ENCODE measurements at regions not wholly inside any gene's neighbourhood (a gene's known extent, or its start where the extent isn't known, plus 50 kb on each side); places are given as distances from the start of the nearest gene placed in this dataset.

DNA sequence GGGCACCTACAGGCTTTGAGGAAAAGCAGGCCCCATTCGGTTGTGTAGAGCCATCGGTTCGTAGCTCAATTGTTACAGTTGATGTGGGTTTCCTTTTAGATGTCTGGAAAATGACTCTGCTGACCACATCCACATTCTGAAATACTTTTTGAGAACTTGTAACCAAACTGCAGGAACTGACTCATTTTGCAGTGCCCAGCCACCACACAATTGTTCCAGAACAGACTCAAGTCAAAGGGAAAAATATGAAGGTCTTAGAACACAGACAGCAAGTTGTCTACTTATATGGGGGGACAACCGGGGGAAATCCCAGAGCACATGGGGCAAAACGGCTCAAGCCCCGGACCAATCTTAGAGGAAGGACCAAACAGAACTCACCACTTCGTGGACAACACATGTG, 557.6 kb upstream of the DIPK2B start:
- H3K4me1 ChIP-seq: peaks cover 39% of the 10 kb centered on the region
- H3K27me3 ChIP-seq: no peaks in the 10 kb centered on the region
- no peaks in the 10 kb centered on the region for H3K36me3 ChIP-seq
- H3K27ac ChIP-seq: no peak overlapping the region
- H3K9me3 ChIP-seq: no peaks in the 10 kb centered on the region
- DNase-seq (ENCODE audit: extremely low spot score in 2 of 2): no peak
- TF ChIP-seq POLR2AphosphoS5 (IDR thresholded peaks at IDR 0.05; ENCODE audit: insufficient read depth in 1 of 2, low read depth in 1 of 2): no peak
- no peak overlapping the region for H3K4me3 ChIP-seq
- intact Hi-C loops (cut with DNase I): no loop called here

DNA sequence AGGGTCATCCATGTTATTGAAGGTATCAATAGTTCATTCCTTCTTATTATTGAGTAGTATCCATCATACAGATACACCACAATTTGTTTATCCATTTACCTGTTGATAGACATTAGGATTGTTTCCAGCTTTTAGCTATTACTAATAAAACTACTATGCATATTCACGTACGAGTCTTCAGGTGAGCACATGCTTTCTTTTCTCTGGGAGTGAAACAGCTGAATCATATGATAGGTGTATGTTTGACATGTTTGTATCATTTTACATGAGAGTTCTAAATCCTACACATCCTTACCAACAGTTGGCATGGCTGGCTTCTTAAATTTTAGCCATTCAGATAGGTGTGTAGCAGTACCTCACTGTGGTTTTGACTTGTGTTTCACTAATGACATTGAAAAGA, 556.6 kb upstream of the DIPK2B start:
- Histone ChIP-seq H3K4me1 (peaks cover 34% of the 10 kb centered on the region), H3K27ac (no peak overlapping the region), H3K9me3 (no peaks in the 10 kb centered on the region), H3K36me3 (no peaks in the 10 kb centered on the region), H3K27me3 (no peaks in the 10 kb centered on the region), H3K4me3 (no peak overlapping the region)
- no peak for DNase-seq (ENCODE audit: extremely low spot score in 2 of 2)
- TF ChIP-seq POLR2AphosphoS5 (IDR thresholded peaks at IDR 0.05; ENCODE audit: insufficient read depth in 1 of 2, low read depth in 1 of 2) (no peak), POLR2A (IDR thresholded peaks at IDR 0.05) (no peak)
- TF ChIP-seq, protein P1, sequence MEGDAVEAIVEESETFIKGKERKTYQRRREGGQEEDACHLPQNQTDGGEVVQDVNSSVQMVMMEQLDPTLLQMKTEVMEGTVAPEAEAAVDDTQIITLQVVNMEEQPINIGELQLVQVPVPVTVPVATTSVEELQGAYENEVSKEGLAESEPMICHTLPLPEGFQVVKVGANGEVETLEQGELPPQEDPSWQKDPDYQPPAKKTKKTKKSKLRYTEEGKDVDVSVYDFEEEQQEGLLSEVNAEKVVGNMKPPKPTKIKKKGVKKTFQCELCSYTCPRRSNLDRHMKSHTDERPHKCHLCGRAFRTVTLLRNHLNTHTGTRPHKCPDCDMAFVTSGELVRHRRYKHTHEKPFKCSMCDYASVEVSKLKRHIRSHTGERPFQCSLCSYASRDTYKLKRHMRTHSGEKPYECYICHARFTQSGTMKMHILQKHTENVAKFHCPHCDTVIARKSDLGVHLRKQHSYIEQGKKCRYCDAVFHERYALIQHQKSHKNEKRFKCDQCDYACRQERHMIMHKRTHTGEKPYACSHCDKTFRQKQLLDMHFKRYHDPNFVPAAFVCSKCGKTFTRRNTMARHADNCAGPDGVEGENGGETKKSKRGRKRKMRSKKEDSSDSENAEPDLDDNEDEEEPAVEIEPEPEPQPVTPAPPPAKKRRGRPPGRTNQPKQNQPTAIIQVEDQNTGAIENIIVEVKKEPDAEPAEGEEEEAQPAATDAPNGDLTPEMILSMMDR (IDR thresholded peaks at IDR 0.05): no peak
- intact Hi-C loops (cut with DNase I): no loop called here

DNA sequence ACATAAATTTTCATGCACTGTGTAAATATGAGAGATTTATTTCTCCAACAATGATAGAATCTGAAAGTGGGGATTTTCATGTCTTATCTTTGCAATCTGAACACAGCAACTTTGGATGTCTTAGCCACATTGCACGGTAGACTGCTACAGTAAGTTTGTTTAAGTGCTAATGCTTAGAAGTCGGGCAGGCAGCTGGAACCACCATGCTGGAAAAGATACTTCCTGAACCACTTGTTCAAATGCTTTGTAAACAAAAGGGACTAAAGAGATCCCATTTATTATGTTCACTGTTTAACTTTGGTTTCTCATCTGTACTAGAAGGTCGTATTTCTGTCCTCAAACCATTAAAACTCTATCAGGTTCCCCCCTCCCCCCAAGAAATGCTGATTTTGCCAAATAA, 555.9 kb upstream of the DIPK2B start:
- DNase-seq (ENCODE audit: extremely low spot score in 2 of 2): no peak
- TF ChIP-seq POLR2A (IDR thresholded peaks at IDR 0.05): no peak
- TF ChIP-seq, protein P1 (IDR thresholded peaks at IDR 0.05): no peak
- no peak for TF ChIP-seq POLR2AphosphoS5 (IDR thresholded peaks at IDR 0.05; ENCODE audit: insufficient read depth in 1 of 2, low read depth in 1 of 2)
- no peaks in the 10 kb centered on the region for H3K27me3 ChIP-seq
- no peaks in the 10 kb centered on the region for H3K36me3 ChIP-seq
- H3K4me1 ChIP-seq: peaks cover 27% of the 10 kb centered on the region
- no peaks in the 10 kb centered on the region for H3K9me3 ChIP-seq
- intact Hi-C loops (cut with DNase I): no loop called here
- H3K4me3 ChIP-seq: no peak overlapping the region
- no peak overlapping the region for H3K27ac ChIP-seq

DNA sequence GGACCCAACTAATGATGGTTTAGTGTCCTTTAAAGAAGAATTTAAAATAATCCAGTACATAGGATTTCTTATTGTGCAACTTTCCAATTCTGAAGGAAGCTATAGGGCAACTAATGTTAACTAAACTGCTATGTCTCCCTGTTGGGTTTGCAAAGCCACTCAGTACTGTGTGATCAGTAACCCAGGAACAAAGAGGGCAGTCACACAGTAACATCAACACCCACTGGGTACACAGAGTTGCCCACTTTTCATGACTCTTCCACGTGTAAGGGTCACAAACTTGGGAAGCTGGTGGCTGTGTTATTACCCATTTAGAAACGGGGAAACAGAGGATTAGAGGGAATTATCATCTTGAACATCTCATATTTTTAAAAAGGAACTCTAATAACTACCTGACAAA, 555.0 kb upstream of the DIPK2B start:
- Histone ChIP-seq H3K9me3 (no peaks in the 10 kb centered on the region), H3K36me3 (no peaks in the 10 kb centered on the region), H3K4me1 (peaks cover 35% of the 10 kb centered on the region), H3K4me3 (no peak overlapping the region), H3K27ac (no peak overlapping the region), H3K27me3 (no peaks in the 10 kb centered on the region)
- intact Hi-C loops (cut with DNase I): no loop called here
- no peak for DNase-seq (ENCODE audit: extremely low spot score in 2 of 2)
- TF ChIP-seq POLR2AphosphoS5 (IDR thresholded peaks at IDR 0.05; ENCODE audit: insufficient read depth in 1 of 2, low read depth in 1 of 2): no peak
- TF ChIP-seq, protein P1 (IDR thresholded peaks at IDR 0.05): no peak
- no peak for TF ChIP-seq POLR2A (IDR thresholded peaks at IDR 0.05)

DNA sequence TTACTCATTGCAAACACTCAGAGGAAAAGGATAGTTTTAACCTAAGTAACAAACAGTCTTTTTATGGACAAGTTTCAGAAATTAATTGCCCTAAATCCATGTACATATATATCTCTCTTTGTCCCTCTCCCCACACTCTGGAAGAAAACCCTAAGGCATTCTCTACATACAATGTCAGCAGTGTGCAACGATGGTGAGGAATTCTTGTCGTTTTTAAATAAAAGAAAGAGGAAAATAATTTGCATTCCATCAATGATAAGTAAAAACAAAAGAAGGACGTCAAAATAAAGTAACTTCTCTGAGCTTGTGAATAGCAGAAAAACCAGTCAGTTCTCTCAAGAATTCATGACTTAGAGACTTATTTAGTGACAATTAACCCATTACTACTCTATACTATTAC, 550.5 kb upstream of the DIPK2B start:
- Histone ChIP-seq H3K27ac (no peak overlapping the region), H3K27me3 (no peaks in the 10 kb centered on the region), H3K9me3 (no peaks in the 10 kb centered on the region), H3K36me3 (no peaks in the 10 kb centered on the region), H3K4me1 (peaks cover 21% of the 10 kb centered on the region), H3K4me3 (no peak overlapping the region)
- no peak for DNase-seq (ENCODE audit: extremely low spot score in 2 of 2)
- intact Hi-C loops (cut with DNase I): no loop called here
- TF ChIP-seq POLR2AphosphoS5 (IDR thresholded peaks at IDR 0.05; ENCODE audit: insufficient read depth in 1 of 2, low read depth in 1 of 2) (no peak), POLR2A (IDR thresholded peaks at IDR 0.05) (no peak)
- TF ChIP-seq, protein P1 (IDR thresholded peaks at IDR 0.05): no peak

DNA sequence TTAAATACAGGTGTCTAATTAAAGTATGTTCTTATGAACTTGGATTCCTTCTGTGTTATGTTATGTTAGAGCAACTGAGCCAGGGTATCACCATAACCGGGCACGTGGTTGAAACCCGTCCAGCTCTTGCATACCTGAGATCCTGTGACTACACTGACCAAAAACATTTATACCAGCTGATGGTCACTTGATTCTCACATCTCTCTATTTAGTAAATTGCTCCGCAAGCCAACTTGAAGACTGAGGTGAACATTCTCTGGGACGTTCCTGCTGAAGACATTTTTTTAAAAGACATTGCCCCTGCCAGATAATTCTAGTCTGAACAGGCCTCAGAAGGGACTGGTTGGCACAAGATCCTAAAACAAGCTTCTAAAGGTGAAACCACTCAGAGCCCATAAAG, 550.0 kb upstream of the DIPK2B start:
- no peak for TF ChIP-seq POLR2AphosphoS5 (IDR thresholded peaks at IDR 0.05; ENCODE audit: insufficient read depth in 1 of 2, low read depth in 1 of 2)
- Histone ChIP-seq H3K27me3 (no peaks in the 10 kb centered on the region), H3K9me3 (no peaks in the 10 kb centered on the region), H3K36me3 (no peaks in the 10 kb centered on the region), H3K27ac (no peak overlapping the region), H3K4me3 (no peak overlapping the region), H3K4me1 (peaks cover 21% of the 10 kb centered on the region)
- DNase-seq (ENCODE audit: extremely low spot score in 2 of 2): no peak
- intact Hi-C loops (cut with DNase I): no loop called here
